ENCODE measurements at regions not wholly inside any gene's neighbourhood (a gene's known extent, or its start where the extent isn't known, plus 50 kb on each side); places are given as distances from the start of the nearest gene placed in this dataset.

DNA sequence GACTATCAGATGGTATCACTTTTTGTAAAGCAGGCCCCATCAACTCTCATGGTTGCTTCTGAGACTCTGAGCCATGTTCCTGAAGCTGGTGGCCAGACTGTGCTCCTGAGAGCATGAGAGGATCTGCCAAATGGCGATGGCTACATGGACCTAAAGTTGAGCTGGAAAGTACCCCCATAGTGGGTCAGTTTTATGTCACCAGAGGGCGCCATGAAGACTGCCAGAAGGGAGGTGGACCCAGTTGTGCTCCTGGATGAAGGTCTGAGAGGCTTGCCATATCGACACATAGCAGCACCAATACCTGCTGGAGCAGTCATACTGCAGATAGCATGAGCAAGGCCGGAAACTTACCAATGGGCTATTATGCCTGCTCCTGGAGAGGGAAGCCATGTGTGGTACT, 105.7 kb downstream of the SLITRK2 start:
- Histone ChIP-seq H3K36me3 (no peaks in the 10 kb centered on the region), H3K9me3 (no peaks in the 10 kb centered on the region), H3K4me3 (no peak overlapping the region), H3K27me3 (no peaks in the 10 kb centered on the region), H3K4me1 (no peaks in the 10 kb centered on the region), H3K27ac (no peak overlapping the region)
- intact Hi-C loops (cut with DNase I): no loop called here
- no peak for ATAC-seq
- no peak for TF ChIP-seq POLR2A (IDR thresholded peaks at IDR 0.05)
- TF ChIP-seq, protein P1, sequence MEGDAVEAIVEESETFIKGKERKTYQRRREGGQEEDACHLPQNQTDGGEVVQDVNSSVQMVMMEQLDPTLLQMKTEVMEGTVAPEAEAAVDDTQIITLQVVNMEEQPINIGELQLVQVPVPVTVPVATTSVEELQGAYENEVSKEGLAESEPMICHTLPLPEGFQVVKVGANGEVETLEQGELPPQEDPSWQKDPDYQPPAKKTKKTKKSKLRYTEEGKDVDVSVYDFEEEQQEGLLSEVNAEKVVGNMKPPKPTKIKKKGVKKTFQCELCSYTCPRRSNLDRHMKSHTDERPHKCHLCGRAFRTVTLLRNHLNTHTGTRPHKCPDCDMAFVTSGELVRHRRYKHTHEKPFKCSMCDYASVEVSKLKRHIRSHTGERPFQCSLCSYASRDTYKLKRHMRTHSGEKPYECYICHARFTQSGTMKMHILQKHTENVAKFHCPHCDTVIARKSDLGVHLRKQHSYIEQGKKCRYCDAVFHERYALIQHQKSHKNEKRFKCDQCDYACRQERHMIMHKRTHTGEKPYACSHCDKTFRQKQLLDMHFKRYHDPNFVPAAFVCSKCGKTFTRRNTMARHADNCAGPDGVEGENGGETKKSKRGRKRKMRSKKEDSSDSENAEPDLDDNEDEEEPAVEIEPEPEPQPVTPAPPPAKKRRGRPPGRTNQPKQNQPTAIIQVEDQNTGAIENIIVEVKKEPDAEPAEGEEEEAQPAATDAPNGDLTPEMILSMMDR (IDR thresholded peaks at IDR 0.05): no peak
- 54 to 83% (median 72%) methylated on average over 4 of the region's 4 CpGs for WGBS, 4 donors
- no peak for DNase-seq

DNA sequence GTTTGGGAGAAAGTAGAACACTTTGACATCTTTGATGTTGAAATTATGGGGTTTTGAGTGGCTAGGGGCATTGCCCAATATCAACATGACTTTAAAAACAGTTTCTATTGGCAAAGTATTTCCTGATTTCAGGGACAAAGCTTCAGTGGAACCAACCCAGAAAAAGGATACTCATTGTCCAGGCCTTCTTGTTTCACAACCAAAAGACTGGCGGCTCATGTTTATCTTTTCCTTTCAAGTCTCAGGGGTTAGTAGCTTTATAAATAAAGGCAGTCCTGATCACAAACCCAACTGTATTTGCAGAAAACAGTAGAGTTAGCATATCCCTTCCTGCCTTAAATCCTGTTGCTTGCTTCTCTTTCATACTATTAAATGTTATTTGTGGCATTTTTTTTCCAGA, 119.1 kb downstream of the SLITRK2 start:
- no peak for TF ChIP-seq POLR2A (IDR thresholded peaks at IDR 0.05)
- TF ChIP-seq, protein P1 (IDR thresholded peaks at IDR 0.05): no peak
- DNase-seq (no peak), ATAC-seq (no peak)
- Histone ChIP-seq H3K27me3 (no peaks in the 10 kb centered on the region), H3K4me3 (no peak overlapping the region), H3K27ac (no peak overlapping the region), H3K36me3 (no peaks in the 10 kb centered on the region), H3K4me1 (no peaks in the 10 kb centered on the region), H3K9me3 (peaks cover 0 to 4% (median 0%) of the 10 kb centered on the region in 12 donors)
- 68 to 93% (median 71%) methylated on average over 1 of the region's 1 CpG for WGBS, 4 donors
- intact Hi-C loops (cut with DNase I): no loop called here

DNA sequence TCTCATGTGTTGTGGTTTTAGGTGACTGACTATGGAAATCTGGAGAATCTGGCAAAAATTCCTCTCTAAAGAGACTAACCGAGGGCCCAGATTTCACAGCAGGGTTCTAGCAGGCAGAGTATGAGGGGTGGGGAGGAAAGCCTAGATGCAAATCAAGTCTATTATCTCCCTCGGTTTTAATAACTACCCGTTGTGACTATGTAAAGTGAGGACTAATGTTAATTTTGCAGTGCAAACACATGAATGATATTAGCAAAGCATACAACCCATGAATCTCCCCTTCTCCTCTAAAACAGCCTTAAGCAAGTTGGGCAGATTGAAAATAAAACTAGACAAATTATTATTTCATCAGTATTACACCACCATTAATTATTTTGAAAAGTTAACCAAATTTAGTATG, 131.4 kb downstream of the SLITRK2 start:
- no peak for DNase-seq
- Histone ChIP-seq H3K36me3 (no peaks in the 10 kb centered on the region), H3K27ac (no peak overlapping the region), H3K9me3 (peaks cover 0 to 13% (median 0%) of the 10 kb centered on the region in 12 donors), H3K27me3 (no peaks in the 10 kb centered on the region), H3K4me3 (no peak overlapping the region), H3K4me1 (no peaks in the 10 kb centered on the region)
- intact Hi-C loops (cut with DNase I): no loop called here
- no peak for ATAC-seq
- 58 to 71% (median 59%) methylated on average over 3 of the region's 3 CpGs for WGBS, 4 donors
- TF ChIP-seq, protein P1 (IDR thresholded peaks at IDR 0.05): no peak
- TF ChIP-seq POLR2A (IDR thresholded peaks at IDR 0.05): no peak

GRCh38 chrX:145953628-145954027, 136.0 kb downstream of the SLITRK2 start:
- no peaks in the 10 kb centered on the region for H3K27me3 ChIP-seq
- H3K4me1 ChIP-seq: no peaks in the 10 kb centered on the region
- H3K27ac ChIP-seq: no peak overlapping the region
- intact Hi-C loops (cut with DNase I): no loop called here
- no peak for TF ChIP-seq POLR2A (IDR thresholded peaks at IDR 0.05)
- TF ChIP-seq, protein P1 (IDR thresholded peaks at IDR 0.05): no peak
- no peak for DNase-seq
- no peaks in the 10 kb centered on the region for H3K36me3 ChIP-seq
- no peak overlapping the region for H3K4me3 ChIP-seq
- no peak for ATAC-seq
- H3K9me3 ChIP-seq: peaks cover 0 to 13% (median 0%) of the 10 kb centered on the region in 12 donors
